GM21825 (cell line): ENCODE measurements at regions not wholly inside any gene's neighbourhood (a gene's known extent, or its start where the extent isn't known, plus 50 kb on each side); places are given as distances from the start of the nearest gene placed in this dataset.
"Not testable (repeated sequence)": the region's sequence is repeated elsewhere in the genome, so short reads cannot be mapped to it uniquely, and the experiment has no call there.

ENCODE experiments used
- ATAC-seq: cut with Tn5 transposase; IDR thresholded peaks from one replicate; pipeline ENCODE4 v1.9.1; 2021; ENCODE audit warnings: mild to moderate bottlenecking, moderate library complexity; ENCODE audit not compliant: unreplicated experiment

DNA sequence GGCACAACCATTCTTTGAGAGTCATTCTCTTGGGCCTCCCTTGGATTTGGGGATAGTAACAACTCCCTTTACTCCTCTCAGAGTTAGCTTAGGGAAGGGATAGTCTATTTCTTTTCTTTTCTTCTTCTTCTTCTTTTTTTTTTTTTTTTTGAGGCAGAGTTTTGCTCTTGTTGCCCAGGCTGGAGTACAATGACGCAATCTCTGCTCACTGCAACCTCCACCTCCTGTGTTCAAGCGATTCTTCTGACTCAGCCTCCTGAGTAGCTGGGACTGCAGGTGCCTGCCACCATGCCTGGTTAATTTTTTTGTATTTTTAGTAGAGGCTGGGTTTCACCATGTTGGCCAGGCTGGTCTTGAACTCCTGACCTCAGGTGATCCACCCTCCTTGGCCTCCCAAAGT is 465.8 kb downstream of the PLCL1 start:
- ATAC-seq, result not testable (repeated sequence)

- ATAC-seq, result no peak
Observed at GRCh38 chr2:198268519-198268918, 464.1 kb downstream of the PLCL1 start.

- ATAC-seq, result no peak
Observed at GRCh38 chr2:198259496-198259895, 455.1 kb downstream of the PLCL1 start.

GRCh38 chr2:198254536-198255090 is 450.2 kb downstream of the PLCL1 start:
- ATAC-seq, result no peak

DNA sequence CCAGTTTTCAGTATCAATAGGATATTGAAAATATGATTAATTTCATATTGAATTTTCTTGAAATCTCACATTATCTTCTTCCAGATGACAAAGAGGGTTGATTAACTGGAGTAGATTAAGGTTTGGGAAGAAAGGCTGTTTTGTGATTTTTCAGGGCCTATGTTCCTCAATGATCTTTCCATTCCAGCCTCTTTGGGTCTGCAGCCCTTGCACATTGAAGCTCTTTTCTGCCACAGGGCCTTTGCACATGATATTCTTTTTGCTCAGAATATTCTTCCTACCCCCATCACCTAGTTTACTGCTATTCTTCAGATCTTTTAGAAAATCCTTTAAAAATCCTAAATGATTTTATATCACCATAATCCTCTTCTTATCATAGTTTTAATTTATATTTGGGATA is 449.6 kb downstream of the PLCL1 start:
- ATAC-seq, result no peak

DNA sequence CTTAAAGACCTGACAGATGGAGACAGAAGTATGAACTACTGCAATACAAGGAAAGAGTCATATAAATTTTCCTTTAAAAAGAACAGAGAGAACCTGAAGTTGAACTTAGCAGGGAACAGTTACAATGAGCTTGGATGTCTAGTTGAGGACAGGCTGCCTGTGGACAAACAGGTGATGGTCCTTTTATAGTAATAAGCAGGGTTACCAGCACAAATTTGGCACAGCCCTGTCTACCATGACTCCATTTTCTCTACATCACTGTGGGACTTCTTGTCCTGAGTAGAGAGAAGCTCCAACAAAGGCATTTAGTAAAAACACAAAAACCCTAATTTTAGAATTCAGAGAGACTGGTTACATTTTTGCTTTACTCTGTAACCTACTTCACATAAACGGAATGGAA is 448.1 kb downstream of the PLCL1 start:
- ATAC-seq, result no peak

GRCh38 chr2:198242093-198242492 is 437.7 kb downstream of the PLCL1 start:
- no peak for ATAC-seq

DNA sequence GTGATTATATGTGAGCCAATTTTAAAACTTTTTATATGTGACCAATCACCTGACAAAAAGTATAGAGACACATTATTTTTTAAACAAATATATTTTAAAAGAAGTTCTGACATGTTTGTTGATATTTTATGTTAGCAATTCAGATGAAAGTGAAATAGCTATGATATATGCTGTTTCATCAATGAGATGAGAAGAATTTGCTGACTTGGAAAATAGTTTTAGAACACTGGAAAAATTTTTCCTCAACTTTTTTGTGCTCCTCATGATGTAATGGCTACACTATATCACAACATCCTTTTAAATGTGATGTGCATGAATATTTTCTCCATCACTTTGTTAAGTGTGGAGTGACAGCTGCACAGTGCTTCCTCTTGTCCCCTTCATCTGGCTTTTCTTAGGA is 434.0 kb downstream of the PLCL1 start:
- no peak for ATAC-seq

GRCh38 chr2:198236338-198236737 is 431.9 kb downstream of the PLCL1 start:
- ATAC-seq, result no peak

DNA sequence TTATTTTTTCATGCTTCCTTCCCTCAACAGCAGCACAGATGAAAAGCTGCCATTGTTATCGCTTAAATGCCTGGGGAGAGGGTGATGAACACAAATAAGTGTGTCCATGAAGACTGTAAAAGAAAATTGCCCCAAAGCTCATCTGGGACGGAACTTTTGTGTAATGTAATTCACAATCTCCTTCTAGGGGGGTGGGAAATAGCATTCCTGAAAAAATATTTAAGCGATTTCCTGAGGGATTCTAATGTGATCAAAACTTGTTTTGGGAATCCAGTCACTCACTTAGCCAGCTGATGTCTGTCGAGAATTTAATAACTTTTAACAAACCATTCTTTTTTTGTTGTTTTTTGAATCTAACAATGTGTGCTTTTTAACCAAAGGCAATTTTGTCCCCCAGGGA is 427.9 kb downstream of the PLCL1 start:
- no peak for ATAC-seq

DNA sequence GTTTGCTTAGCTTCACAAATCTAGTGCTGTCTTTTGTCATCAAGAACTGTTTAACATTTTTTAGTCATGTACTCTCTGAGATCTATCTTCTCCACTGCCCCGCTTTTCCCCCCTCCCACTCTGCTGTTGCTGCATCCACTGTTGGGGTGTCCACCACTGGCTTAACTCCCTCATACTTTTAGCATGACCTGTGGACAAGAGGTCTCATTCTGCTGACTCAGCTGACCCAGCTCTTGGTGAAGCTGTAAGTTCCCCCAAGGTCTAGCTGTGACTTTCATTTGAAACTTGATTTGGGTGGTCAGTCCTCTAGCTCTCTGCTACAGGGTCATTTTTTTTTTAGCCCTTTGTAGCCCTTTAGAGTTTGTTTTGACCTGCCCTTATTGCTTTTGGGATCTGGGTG is 427.2 kb downstream of the PLCL1 start:
- ATAC-seq, result no peak

DNA sequence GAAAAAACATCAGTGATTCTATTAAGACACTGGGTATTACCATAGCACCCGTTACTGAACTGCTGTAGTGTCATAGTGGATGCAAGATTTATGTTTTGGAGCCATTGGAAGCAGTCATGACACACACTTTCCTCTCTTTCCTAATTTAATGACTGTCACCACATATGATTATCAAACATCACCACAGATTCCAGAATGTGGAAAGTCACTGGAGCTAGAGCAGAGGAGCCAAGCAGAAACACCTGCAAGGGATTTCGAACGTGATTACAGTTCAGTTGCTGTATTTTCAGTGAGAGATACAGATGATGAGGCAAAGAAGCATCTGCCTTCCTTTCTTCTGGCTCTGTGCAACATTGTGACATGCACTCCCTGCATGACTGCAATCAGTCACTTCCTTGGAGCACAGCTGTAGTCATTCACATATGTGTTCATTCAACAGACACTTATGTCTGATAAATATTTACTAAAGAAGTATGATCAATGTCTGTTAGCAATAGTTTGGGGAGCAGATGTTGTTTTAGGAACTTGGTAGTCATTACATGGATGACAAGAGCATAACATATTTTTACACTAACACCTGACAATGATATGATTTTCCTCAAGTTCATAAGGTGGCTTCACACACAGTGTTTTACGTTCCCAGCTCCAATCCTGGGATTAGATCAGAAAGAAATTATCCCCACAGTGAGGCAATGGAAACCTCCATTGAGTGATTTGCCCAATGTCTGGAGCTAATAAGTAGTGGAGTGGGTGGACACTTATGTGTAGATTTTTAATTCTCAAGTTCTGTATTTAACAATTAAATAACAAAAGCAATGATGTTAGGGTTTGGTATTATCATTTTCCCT is 416.6 kb downstream of the PLCL1 start:
- ATAC-seq, result no peak

DNA sequence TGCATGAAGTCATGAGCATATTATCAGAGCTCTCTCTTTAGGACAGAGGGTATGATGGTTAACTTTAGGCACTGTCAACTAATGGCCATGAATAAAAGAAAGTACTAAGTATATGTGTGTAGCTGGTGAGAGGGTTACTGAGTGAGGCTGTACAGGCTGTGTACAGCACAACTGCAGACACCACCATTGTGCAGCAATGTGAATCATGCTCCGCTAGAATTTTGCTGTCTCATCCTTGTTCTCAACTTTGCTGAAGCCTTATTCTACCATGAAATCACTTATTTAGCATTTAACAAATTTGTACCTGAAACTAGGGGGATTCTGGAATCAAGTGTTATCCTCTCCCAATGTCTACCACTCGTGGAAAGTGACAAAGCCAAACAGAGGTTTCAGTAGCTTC is 414.9 kb downstream of the PLCL1 start:
- ATAC-seq, result no peak

DNA sequence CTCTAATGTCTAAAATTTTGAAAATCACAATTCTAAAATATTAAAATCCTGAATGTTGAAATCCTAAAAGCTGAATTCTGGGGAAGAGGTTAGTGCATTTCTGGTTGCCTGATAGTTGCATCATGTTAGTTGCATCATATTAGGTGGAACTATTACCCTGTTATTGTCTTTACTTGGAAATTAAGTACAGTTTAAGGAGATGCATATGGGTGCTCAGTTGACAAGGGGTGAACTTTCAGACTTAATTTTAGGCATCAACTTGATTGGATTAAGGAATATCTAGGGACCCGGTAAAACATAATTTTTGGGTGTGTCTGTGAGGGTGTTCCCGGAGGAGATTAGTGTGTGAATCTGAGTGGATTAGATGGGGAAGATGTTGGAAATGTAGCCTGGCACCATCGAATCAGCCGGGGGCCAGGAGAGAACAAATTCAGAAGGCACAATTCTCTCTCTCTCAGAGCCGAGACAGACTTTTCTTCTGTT is 409.8 kb downstream of the PLCL1 start:
- ATAC-seq, result no peak

GRCh38 chr2:198213253-198213652 is 408.9 kb downstream of the PLCL1 start:
- ATAC-seq, result no peak

DNA sequence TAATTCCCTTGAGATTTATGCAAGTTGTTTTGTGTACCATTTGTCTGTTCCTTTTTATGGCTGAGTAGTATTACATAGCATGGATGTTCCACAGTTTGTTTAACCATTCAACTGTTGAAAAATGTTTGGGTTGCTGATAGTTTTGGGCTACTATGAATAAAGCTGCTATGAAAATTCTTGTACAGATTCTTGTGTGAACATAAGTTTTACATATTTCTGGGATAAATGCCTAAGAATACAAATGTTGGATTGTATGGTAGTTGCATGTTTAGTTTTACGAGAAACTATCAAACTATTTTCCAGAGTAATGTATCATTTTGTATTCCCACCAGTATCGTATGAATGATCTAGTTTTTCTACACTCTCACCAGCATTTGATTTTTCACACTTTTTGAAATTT is 407.3 kb downstream of the PLCL1 start:
- no peak for ATAC-seq

- ATAC-seq, result no peak
Observed at GRCh38 chr2:198203336-198204069, 399.1 kb downstream of the PLCL1 start.
